Erythroblast (primary cell): ENCODE measurements at regions not wholly inside any gene's neighbourhood (a gene's known extent, or its start where the extent isn't known, plus 50 kb on each side); places are given as distances from the start of the nearest gene placed in this dataset.

Experiments used
- GATA1 ChIP-seq: IDR thresholded peaks from 2 replicates; pipeline ENCODE4 v1.6.1; 2011; ENCODE audit warnings: low read depth, mild to moderate bottlenecking, control low read depth, low read length, moderate library complexity
- POLR2A ChIP-seq: IDR thresholded peaks from 2 replicates; pipeline ENCODE4 v1.6.1; 2011; ENCODE audit warnings: mild to moderate bottlenecking, low read length

DNA sequence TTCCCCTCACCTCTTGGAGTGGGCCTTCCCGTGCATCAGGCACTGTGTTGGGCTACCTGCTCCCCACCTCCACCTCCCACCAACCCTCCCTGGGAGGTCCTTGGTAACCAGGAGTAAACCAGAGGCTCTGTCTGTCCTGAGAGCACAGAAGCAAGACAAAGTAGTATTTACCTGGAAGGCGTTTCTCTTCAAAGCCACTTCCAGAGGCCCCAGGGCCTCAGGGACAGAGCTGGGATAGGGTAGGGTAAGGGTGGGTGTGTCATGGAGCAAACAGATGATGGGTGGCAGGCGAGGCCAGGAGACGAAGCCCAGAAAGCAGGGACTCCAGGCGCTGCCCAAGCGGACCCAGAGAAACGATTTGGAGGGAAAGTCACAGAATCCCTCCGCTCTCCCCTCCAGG, 77.2 kb upstream of the TARDBP start:
- TF ChIP-seq POLR2A: no peak
- no peak for TF ChIP-seq GATA1
